ENCODE measurements at regions not wholly inside any gene's neighbourhood (a gene's known extent, or its start where the extent isn't known, plus 50 kb on each side); places are given as distances from the start of the nearest gene placed in this dataset.
"Not testable (repeated sequence)": the region's sequence is repeated elsewhere in the genome, so short reads cannot be mapped to it uniquely, and the experiment has no call there.

DNA sequence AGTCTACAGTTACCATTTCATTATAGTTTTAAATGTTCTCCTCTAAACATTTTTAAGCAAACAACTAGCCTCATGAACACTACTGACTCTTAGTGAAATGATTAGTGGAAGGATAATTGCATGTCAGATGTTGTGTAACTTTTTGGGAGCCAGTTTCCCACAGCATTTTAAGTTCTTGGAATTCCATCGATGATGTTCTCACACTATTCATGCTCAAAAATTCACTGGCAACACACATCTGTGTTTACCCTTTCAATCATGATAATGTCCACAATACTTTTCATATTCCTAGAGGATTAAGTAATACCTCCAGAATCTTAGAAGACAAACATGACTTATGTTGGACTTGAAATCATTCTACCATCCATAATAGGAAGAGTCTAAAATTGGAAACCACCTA, 678.1 kb upstream of the ID4 start:
- no peak for DNase-seq

DNA sequence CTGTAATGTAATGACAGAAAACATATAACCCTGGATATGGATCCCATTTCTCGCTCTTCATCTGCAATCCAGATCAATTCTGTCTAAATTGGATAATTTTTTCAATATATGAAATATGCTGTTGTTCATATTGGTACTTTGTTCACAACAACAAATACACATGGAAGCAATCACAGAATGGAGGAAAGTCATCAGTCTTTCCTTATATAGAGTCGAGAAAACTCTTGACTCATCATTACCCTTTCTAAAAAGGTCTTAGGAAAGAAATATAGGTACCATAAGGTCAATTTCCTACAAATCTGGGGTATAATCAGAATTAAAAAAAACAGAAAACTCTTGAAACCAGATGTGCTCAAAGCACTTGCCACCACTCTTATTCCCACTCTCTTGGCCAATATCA, 677.6 kb upstream of the ID4 start:
- DNase-seq: no peak

DNA sequence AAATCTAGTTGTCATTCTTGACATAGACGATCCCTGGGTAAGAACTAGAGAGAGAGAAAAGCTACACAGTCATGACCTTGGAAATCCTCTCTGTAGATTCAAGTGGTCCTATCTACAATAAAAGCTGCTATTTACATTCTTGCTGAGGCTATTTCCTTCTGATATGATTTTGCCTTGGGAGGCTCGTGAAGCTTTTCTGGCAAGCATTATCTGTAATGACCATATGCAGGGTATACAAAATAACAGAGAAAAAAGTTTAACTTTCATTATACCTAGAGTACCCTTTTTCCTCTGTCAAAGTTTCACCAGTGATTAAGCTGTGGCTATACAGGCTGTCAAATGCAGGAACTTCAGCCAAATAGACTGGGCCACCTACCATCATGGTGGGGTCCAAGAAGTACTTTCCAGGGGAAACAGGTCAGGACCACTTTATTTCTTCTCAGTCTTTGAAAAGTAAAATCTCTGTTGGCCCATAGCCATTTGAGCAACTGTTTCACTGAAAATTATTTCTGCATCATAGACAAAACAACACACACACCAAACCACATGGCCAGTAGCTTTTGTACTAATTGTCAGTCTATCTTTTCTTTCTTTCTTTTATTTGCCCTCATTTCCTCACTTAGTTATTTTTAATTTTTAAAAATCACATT, 677.0 kb upstream of the ID4 start:
- DNase-seq: no peak

DNA sequence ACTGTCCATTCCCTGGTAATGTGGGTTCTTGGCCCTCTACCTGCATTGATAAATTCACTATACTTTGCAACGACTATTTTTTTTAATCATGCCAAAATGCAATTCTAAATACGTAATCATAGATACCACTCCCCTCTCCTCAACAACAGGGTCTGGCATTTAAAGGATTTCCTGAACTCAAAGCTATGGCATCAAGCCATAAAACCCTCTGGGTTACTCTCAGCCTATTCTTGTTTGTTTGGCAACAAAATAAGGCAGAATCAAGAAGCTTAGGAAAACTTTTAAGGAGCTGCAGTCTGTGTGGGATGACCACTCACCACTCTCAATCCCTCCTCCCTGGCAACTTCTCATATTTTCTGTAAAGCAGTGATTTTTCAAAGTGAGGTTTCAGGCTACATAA, 669.9 kb upstream of the ID4 start:
- DNase-seq: no peak

DNA sequence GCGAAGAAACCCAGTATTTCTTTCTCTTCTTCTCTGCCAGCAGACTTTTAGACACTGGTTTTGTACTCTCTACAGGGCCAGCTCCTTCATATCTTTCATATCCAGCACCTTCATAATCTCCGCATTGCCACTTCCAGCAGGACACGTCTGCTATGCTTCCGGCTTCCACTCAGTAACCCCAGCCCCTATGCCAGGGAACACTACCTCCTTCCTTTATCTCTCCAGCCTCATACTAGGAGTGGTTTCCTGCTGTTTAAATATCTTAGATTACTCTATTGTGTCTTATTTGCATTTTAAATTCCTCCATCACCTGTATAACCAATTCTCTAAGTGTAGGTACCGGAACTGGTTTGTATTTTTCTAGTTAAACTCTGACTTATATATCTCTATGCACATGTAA, 667.8 kb upstream of the ID4 start:
- DNase-seq: no peak

DNA sequence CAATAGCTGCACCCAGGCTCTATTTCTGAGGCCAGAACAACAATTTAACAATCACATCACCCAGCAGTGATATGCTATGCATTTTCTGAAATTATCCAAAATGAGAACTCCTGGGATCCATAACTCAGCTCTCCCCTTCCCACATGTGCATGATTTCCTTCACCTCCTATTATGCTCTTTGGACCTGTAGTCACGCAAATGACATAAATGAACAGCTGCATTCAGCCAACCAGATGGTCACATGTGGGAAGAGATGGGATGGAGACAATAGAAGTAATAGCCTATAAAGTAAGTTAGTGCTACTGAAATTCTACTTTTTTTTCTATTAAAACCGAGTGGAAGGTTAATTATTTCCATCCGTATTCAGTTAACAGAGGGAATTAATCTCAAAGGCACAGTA, 662.1 kb upstream of the ID4 start:
- no peak for DNase-seq

DNA sequence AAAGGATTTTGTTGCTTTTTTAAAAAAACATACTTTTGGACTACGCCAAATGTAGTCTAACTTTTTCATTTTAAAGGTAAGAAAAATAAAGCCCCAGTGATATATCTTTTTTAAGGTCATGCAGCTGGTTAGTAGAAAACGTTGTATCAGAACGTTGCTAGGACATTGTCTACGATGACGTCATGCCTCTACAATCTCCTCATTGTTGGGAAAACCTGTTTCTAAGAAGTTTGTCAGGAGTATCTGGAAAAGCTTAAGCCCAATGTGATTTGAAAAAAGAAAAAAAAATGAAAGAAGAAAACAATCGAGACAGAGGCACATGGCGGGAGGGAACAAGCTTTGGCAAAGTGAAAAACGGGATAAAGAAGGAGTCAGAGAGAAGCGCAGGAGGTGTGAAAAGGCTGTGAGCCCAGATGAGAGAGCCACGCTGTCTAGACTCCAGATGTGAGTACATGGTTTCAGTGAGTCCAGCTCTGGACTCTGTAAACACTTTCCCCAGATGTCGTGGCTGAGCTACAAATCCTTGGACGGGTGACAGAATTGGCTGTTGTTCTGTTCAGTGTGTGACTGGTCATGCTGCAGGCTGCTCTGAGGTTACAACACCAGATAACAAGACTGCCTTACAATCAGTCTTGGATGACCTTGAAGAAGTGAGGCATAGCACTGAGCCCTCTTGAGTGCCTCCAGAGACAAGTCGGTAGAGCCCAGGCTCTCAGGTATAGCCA, 656.7 kb upstream of the ID4 start:
- DNase-seq: no peak

DNA sequence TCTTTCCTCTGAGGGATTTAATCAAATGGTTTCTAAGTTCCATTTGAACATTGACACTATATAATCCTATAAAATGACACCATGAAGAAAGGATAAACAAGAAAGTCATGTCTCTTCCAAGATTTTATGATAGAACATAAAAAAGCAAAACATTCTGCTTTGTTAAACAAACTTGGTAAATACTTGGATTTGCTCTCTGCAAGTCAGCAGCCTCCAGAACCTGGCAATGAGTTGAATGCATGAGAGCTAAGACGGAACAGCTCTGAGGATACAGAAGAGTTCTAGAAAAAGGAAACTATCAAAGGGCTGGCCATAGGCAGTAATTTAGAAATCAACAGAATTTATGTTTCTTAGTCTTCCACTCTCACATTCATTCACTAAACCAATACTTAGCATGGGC, 656.0 kb upstream of the ID4 start:
- no peak for DNase-seq

DNA sequence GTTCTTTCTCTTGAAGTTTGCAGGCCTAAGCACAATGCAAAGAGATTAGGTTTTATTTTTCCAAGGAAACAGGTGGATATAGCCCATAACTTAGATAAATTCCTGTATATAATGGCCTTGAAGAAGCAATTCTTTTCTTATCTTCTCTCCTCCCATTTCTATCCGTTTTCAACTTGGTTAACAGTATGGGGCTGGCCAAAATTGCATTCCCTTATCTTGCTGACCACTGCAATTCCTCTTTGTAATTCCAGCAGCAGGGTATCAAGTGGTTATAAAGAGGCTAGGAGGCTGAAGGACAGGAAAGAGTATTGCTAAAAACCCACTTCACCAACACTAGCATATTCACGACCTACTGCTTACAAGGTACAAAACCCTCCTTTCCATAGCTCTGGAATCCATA, 643.5 kb upstream of the ID4 start:
- no peak for DNase-seq

DNA sequence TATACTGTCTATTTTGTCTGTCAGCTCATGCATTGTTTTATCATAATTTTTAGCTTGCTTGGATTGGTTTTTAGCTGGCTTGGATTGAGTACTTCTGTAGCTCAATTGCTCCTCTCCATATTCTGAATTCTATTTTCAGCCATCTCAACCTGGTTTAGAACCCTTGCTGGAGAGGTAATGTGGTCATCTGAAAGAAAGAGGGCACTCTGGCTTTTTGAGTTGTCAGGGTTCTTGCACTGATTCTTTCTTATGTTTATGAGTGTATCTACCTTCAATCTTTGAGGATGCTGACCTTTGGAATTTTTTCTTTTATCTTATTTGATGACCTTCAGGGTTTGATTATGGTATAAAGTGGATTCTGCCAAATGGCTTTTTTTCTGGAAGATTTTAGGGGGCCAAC, 632.7 kb upstream of the ID4 start:
- no peak for DNase-seq

DNA sequence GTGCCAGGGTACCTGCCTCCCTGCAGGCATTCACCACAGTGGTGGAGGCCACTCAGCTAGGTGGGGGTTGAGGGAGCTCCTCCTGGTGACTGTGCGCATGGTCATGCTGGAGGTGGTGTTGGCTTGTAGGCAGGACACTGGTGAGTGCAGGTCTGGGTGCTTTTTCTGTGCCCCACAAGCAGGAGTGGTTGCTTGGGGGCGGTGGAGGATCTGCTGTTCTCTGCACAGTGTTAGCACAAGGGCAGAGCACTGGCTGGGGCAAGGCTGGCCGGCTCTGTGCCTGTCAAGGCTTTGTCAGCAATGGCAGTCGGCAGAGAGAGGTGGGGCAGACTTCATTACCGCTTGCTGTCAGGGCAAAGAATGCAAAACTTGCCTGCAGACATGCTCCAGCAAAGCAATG, 632.1 kb upstream of the ID4 start:
- no peak for DNase-seq

DNA sequence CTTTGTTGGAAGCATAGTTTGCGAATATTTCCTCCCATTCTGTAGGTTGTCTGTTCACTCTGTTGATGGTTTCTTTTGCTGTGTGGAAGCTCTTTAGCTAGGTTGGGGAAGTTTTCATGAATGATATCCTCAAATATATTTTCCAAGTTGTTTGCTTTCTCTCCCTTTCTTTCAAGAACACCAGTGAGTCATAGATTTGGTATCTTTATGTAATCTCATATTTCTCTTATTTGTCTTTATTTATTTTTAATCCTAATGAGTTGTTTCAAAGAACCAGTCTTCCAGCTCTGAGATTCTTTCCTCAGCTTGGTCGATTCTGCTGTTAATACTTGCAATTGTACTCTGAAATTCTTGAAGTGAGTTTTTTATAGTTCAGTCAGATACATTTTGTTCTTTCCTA, 628.0 kb upstream of the ID4 start:
- DNase-seq: no peak

DNA sequence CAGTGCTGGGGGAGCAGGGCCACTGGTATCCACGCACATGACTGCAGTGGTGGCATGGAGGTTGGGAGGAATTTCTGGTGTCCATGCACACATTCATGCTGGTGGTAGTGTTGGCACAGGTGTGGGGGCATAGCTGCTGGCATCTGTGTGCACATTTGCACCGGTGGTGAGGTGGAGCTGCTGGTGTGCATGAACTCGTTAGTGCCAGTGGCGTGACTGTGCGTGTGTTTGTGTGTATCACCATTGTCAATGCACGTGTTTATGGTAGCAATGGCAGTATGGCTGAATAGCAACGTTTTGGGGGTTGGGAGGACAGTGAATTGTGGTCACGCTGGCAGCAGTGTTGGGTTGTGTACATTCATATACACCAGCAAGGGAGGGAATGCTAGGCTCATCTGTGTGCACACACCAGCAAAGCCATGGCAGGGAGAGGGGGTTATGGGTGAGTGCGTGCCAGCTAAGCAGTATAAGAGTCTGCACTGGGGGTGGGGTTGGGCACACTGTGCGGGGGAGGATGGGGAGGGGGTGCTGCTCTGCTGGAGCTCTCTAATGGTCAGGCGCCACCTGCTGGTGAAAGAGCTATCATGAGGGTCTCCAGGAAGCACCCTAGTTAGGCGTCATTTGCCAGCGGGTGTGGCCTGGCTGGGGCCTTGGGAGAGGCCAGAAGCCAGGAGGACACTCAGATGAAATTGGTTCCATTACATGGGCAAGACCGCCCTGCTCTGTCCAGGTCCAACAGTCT, 626.1 kb upstream of the ID4 start:
- DNase-seq: no peak

DNA sequence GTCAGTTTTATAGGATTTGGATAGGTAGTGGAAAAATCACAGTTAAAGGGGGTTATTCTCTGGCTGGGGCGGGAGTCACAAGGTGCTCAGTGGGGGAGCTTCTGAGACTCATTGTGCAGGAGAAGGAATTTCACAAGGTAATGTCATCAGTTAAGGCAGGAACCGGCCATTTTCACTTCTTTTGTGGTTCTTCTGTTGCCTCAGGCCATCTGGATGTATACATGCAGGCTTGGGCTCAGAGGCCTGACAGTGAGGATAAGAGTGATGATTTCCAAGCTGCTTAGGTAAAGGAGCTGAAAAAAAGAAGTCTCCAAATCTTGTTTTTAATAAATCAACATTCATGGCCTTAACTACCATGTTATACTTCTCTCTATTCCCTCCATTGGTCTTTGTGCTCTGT, 622.9 kb upstream of the ID4 start:
- DNase-seq: no peak

DNA sequence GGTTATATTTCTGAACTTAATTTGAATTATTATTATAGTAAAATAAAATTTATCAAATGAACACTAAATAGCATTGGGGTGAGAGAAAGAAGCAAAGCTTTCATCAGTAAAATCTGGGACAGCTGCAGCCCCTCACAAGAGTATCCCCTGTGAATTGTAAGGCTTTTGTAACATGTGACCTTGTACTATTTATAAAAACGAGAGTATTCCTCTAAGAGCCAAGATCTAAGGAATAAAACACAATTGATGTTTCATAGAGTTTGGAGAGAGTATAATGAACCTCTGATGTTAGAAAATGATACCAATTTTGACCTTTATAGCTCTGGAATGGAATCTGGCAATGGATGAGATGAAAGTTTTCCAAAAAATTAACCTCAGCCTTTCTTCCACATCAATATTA, 617.2 kb upstream of the ID4 start:
- no peak for DNase-seq

DNA sequence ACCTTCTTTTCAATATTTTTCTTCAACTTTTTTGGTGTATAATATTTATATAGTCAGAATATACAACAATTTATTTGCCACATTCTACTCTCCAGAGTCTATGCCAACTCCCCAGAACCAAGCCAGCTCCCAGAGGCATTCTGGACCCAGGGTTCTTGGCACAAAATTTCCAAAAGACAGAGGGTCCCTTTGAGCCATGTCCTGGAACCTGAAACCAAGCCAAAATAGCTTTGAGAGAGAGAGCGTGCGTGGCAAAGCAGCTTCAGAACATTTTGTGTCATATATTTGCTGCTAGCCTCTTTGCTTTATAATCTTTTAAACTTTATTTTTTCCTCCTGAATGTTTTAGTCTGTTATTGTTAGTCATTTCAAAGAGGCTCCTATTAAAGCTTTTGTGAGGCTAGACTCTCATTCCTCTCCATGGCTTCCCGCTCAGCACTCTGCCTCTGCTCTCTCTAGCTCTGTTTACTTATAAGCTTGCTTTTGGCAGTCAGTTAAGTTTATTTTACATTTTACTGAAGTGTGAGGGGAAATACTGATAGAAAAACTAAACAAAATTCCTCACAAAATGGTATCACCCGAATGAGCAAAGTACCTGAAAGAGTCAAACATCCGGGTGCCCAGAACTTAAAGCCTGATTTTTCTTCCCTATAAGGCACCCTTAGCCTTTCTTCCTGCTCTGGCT, 605.1 kb upstream of the ID4 start:
- DNase-seq: no peak

DNA sequence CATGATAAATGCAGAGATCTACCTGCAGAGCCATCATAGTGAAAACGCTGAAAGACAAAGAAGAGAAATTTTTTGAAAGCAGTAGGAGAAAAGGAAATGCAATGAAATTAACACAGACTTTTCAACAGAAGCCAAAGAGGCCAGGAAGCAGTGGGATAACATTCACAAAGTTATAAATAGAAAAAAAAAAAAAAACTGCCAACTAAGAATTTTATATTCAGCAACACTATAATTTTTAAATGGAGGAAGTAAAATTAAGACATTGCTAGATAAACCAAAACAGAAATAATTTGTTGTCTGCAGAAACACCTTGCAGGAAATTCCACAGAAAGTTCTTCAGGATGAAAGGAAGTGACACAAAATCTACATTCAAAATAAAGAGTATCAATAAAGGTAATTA, 591.5 kb upstream of the ID4 start:
- no peak for DNase-seq

DNA sequence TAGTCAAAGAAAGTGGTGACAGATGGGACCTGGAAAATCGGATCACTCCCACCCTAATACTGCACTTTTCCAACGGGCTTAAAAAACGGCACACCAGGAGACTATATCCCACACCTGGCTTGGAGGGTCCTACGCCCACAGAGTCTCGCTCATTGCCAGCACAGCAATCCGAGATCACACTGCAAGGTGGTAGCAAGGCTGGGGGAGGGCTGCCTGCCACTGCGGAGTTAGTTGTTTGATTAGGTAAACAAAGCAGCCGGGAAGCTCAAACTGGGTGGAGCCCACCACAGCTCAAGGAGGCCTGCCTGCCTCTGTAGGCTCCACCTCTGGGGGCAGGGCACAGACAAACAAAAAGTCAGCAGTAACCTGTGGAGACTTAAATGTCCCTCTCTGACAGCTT, 590.0 kb upstream of the ID4 start:
- DNase-seq: not testable (repeated sequence)

DNA sequence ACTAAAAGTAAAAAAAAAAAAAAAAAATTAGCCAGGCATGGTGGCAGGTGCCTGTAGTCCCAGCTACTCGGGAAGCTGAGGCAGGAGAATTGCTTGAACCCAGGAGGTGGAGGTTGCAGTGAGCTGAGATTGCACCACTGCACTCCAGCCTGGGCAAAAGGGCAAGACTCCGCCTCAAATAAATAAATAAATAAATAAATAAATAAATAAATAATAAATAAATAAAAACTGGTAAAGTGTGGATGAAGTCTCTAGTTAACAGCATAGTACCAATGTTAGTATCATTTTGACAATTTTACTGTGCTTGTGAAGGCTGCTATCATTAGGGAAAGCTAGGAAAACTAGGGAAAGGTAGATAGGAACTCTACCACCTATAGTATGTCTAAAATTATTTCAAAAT, 581.0 kb upstream of the ID4 start:
- DNase-seq: not testable (repeated sequence)

DNA sequence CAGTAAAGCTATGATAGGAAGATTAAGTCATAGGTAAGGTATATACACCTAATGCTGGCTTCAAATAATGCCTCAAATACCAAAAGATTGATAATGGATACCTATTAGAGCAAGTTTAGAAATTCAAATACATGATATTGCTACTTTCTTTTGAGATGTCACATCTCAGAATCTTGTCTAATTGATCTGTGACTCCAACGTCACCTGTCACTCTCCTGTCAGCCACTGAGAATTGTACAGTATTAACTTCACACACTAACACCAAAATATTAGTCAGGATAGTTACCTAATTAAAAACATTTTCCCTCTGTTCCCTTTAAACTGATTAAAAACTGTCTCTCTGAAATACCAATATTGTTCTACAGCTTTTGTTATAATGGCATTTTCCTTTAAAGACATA, 575.5 kb upstream of the ID4 start:
- DNase-seq: no peak

DNA sequence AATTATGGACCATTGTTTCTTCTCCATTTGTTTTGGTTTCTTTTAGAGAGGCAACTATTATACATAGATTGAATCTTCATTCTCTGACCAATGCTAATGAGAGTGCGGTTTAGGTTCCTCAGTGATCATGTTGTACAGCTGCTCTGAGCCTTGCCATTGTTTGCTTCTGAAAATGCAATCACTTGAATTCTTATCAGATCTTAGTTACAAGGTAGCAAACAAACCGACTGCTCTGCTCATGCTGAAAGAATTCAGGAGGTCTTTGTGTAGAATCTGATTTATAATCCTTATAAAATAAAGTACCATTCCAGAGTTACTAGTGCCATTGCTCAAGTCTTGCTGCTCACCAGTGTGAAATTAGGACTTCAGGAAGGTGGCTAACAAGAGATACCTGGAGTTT, 569.1 kb upstream of the ID4 start:
- no peak for DNase-seq

DNA sequence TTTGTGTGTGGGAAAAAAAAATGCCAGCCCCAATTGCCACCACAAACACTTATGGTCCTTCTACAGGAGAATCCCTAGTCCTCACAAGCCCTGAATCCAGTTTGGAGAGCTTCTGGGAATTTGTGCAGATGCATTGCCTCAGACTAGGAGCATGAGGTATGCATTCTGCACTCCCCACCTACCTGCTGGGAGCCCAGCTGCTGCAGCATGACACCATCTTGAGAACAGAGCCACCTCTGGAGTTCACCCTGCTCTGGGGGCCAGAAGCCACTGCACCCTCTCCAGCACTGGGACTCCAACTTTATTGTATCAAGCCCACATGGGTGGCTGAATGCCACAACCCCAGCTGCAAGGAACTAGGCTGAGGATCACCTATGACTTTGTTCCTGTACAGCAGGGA, 568.5 kb upstream of the ID4 start:
- no peak for DNase-seq

DNA sequence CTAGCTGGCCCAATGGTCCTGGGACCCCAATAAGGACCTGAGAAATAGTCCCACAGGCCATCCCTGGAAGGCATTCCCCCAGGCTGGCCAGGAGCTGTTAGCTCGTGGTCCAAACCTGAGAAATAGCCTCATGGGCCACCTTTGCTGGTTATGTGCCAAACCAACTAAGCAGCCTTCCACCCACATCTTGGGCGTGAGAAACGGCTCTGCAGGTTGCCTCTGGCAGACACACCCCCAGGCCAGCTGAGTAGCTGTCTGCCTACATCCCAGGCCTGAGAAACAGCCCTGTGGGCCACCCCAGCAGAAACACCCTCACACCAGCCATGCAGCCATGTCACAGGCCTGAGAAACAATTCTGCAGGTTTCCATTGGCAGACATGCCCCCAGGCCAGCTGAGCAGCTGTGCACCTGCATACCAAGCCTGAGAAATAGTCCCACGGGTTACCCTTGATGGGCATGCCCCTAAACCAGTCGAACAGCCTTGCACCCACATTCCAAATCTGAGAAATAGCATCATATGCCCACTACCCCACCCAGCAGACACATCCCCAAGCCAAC, 567.8 kb upstream of the ID4 start:
- no peak for DNase-seq

DNA sequence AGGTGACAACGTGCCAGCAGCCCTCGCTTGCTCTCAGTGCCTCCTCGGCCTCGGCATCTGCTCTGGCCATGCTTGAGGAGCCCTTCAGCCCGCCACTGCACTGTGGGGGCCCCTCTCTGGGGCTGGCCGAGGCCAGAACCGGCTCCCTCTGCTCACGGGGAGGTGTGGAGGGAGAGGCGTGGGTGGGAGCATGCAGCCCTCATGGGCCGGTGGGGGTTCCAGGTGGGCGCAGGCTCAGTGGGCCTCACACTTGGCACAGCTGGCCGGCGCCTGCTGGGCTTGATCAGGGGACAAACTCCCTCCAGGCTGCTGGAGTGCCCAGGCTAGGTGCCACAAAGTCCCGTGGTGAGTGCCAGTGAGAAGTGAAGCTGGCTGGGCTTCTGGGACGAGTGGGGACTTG, 566.6 kb upstream of the ID4 start:
- no peak for DNase-seq
